K562 (cell line): ENCODE measurements at regions not wholly inside any gene's neighbourhood (a gene's known extent, or its start where the extent isn't known, plus 50 kb on each side); places are given as distances from the start of the nearest gene placed in this dataset.

Experiments
- ZFX ChIP-seq: sonication (generic); formaldehyde crosslinking; IDR thresholded peaks from 2 replicates; pipeline ENCODE4 v1.8.0; 2022; ENCODE audit warnings: mild to moderate bottlenecking, missing genetic modification reagents, moderate library complexity
- ZNF324 ChIP-seq: fragments of 250-450 bp; sonication (Bioruptor Pico); IDR thresholded peaks from 2 replicates; pipeline ENCODE4 v1.4.0; 2020; ENCODE audit warnings: mild to moderate bottlenecking
- TF ChIP-seq, protein P1 (sequence below): fragments of 450-650 bp; IDR thresholded peaks from 2 replicates; pipeline ENCODE4 v1.6.1; 2017; ENCODE audit warnings: antibody characterized with exemption
- TF ChIP-seq, protein P2 (sequence below): fragments of 450-650 bp; IDR thresholded peaks from 2 replicates; pipeline ENCODE4 v1.6.1; 2016; ENCODE audit warnings: antibody characterized with exemption
- TF ChIP-seq, protein P3 (sequence below): sonication (generic); formaldehyde crosslinking; IDR thresholded peaks from 2 replicates; pipeline ENCODE4 v1.8.0; 2023; ENCODE audit warnings: missing genetic modification reagents, mild to moderate bottlenecking, borderline replicate concordance
- TF ChIP-seq, protein P4 (sequence below): fragments of 250-450 bp; sonication (Bioruptor Pico); IDR thresholded peaks from 2 replicates; pipeline ENCODE4 v1.8.0; 2021; ENCODE audit warnings: mild to moderate bottlenecking, moderate library complexity
- TF ChIP-seq, protein P5 (sequence below), 2 experiments: fragments of 150-350 bp in 1 of 2; IDR thresholded peaks; 2 replicates each; pipeline ENCODE4 v1.6.1; 2012 to 2016; ENCODE audit warnings: low read depth in 2 of 2, low read length in 2 of 2, mild to moderate bottlenecking in 1 of 2, moderate library complexity in 1 of 2

DNA sequence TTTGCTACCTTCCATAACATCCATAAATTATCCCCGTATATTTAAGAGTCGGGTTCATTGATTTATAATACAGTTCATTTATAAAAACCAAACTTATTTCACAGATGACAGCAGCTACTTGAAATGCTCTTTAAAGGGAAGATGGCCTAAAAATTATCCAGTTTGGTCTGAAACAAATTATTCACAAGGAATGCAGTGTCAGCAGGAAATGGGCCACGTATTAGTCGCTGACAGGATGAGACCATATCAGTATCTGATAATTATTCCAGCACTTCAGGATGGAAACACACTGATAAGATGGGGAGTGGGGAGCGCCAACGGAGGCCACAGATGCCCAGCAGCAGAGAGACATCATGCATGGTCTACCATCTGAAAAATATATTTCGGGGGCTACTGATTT is 60.5 kb upstream of the TMEM132D start (continued):
- TF ChIP-seq, protein P1, sequence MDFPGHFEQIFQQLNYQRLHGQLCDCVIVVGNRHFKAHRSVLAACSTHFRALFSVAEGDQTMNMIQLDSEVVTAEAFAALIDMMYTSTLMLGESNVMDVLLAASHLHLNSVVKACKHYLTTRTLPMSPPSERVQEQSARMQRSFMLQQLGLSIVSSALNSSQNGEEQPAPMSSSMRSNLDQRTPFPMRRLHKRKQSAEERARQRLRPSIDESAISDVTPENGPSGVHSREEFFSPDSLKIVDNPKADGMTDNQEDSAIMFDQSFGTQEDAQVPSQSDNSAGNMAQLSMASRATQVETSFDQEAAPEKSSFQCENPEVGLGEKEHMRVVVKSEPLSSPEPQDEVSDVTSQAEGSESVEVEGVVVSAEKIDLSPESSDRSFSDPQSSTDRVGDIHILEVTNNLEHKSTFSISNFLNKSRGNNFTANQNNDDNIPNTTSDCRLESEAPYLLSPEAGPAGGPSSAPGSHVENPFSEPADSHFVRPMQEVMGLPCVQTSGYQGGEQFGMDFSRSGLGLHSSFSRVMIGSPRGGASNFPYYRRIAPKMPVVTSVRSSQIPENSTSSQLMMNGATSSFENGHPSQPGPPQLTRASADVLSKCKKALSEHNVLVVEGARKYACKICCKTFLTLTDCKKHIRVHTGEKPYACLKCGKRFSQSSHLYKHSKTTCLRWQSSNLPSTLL: no peak
- TF ChIP-seq, protein P2, sequence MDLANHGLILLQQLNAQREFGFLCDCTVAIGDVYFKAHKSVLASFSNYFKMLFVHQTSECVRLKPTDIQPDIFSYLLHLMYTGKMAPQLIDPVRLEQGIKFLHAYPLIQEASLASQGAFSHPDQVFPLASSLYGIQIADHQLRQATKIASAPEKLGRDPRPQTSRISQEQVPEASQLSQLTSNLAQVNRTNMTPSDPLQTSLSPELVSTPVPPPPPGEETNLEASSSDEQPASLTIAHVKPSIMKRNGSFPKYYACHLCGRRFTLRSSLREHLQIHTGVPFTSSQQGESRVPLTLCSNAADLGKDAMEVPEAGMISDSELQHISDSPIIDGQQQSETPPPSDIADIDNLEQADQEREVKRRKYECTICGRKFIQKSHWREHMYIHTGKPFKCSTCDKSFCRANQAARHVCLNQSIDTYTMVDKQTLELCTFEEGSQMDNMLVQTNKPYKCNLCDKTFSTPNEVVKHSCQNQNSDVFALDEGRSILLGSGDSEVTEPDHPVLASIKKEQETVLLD: no peak
- no peak for TF ChIP-seq ZFX
- TF ChIP-seq, protein P3, sequence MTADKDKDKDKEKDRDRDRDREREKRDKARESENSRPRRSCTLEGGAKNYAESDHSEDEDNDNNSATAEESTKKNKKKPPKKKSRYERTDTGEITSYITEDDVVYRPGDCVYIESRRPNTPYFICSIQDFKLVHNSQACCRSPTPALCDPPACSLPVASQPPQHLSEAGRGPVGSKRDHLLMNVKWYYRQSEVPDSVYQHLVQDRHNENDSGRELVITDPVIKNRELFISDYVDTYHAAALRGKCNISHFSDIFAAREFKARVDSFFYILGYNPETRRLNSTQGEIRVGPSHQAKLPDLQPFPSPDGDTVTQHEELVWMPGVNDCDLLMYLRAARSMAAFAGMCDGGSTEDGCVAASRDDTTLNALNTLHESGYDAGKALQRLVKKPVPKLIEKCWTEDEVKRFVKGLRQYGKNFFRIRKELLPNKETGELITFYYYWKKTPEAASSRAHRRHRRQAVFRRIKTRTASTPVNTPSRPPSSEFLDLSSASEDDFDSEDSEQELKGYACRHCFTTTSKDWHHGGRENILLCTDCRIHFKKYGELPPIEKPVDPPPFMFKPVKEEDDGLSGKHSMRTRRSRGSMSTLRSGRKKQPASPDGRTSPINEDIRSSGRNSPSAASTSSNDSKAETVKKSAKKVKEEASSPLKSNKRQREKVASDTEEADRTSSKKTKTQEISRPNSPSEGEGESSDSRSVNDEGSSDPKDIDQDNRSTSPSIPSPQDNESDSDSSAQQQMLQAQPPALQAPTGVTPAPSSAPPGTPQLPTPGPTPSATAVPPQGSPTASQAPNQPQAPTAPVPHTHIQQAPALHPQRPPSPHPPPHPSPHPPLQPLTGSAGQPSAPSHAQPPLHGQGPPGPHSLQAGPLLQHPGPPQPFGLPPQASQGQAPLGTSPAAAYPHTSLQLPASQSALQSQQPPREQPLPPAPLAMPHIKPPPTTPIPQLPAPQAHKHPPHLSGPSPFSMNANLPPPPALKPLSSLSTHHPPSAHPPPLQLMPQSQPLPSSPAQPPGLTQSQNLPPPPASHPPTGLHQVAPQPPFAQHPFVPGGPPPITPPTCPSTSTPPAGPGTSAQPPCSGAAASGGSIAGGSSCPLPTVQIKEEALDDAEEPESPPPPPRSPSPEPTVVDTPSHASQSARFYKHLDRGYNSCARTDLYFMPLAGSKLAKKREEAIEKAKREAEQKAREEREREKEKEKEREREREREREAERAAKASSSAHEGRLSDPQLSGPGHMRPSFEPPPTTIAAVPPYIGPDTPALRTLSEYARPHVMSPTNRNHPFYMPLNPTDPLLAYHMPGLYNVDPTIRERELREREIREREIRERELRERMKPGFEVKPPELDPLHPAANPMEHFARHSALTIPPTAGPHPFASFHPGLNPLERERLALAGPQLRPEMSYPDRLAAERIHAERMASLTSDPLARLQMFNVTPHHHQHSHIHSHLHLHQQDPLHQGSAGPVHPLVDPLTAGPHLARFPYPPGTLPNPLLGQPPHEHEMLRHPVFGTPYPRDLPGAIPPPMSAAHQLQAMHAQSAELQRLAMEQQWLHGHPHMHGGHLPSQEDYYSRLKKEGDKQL (CRISPR knock-in tag): no peak
- TF ChIP-seq, protein P4, sequence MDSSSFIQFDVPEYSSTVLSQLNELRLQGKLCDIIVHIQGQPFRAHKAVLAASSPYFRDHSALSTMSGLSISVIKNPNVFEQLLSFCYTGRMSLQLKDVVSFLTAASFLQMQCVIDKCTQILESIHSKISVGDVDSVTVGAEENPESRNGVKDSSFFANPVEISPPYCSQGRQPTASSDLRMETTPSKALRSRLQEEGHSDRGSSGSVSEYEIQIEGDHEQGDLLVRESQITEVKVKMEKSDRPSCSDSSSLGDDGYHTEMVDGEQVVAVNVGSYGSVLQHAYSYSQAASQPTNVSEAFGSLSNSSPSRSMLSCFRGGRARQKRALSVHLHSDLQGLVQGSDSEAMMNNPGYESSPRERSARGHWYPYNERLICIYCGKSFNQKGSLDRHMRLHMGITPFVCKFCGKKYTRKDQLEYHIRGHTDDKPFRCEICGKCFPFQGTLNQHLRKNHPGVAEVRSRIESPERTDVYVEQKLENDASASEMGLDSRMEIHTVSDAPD (CRISPR knock-in tag): no peak
- TF ChIP-seq, protein P5, sequence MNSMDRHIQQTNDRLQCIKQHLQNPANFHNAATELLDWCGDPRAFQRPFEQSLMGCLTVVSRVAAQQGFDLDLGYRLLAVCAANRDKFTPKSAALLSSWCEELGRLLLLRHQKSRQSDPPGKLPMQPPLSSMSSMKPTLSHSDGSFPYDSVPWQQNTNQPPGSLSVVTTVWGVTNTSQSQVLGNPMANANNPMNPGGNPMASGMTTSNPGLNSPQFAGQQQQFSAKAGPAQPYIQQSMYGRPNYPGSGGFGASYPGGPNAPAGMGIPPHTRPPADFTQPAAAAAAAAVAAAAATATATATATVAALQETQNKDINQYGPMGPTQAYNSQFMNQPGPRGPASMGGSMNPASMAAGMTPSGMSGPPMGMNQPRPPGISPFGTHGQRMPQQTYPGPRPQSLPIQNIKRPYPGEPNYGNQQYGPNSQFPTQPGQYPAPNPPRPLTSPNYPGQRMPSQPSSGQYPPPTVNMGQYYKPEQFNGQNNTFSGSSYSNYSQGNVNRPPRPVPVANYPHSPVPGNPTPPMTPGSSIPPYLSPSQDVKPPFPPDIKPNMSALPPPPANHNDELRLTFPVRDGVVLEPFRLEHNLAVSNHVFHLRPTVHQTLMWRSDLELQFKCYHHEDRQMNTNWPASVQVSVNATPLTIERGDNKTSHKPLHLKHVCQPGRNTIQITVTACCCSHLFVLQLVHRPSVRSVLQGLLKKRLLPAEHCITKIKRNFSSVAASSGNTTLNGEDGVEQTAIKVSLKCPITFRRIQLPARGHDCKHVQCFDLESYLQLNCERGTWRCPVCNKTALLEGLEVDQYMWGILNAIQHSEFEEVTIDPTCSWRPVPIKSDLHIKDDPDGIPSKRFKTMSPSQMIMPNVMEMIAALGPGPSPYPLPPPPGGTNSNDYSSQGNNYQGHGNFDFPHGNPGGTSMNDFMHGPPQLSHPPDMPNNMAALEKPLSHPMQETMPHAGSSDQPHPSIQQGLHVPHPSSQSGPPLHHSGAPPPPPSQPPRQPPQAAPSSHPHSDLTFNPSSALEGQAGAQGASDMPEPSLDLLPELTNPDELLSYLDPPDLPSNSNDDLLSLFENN (IDR thresholded peaks at IDR 0.05; ENCODE audit: low read depth in 2 of 2, low read length in 2 of 2): no peak
- TF ChIP-seq ZNF324 (CRISPR knock-in tag): no peak
